ENCODE measurements at regions not wholly inside any gene's neighbourhood (a gene's known extent, or its start where the extent isn't known, plus 50 kb on each side); places are given as distances from the start of the nearest gene placed in this dataset.

DNA sequence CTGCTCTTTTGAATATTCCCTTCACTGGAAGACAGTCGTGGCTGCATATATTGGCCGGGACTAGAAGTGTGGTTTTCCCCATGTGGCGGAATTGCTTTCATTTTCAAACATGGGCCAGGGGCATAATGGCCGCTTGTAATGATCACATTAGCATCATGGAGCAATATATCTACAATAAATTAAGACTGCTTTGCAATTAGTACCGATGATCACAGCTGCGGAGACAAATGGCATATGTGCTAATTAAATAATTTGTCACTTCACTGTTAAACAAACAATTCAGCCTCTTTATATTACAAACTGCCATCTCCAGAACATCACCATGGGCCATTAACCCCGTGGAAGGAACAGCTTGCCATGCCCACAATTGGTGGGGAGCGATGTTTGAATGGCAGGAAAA is 68.2 kb upstream of the OLIG2 start:
- TF ChIP-seq, protein P1, sequence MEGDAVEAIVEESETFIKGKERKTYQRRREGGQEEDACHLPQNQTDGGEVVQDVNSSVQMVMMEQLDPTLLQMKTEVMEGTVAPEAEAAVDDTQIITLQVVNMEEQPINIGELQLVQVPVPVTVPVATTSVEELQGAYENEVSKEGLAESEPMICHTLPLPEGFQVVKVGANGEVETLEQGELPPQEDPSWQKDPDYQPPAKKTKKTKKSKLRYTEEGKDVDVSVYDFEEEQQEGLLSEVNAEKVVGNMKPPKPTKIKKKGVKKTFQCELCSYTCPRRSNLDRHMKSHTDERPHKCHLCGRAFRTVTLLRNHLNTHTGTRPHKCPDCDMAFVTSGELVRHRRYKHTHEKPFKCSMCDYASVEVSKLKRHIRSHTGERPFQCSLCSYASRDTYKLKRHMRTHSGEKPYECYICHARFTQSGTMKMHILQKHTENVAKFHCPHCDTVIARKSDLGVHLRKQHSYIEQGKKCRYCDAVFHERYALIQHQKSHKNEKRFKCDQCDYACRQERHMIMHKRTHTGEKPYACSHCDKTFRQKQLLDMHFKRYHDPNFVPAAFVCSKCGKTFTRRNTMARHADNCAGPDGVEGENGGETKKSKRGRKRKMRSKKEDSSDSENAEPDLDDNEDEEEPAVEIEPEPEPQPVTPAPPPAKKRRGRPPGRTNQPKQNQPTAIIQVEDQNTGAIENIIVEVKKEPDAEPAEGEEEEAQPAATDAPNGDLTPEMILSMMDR (conservative IDR thresholded peaks at IDR 0.05; ENCODE audit: low read length) = no peak
- TF ChIP-seq EZH2phosphoT487 (IDR thresholded peaks at IDR 0.05; ENCODE audit: borderline replicate concordance, low read depth, low read length) = no peak
